ENCODE measurements at regions not wholly inside any gene's neighbourhood (a gene's known extent, or its start where the extent isn't known, plus 50 kb on each side); places are given as distances from the start of the nearest gene placed in this dataset.

DNA sequence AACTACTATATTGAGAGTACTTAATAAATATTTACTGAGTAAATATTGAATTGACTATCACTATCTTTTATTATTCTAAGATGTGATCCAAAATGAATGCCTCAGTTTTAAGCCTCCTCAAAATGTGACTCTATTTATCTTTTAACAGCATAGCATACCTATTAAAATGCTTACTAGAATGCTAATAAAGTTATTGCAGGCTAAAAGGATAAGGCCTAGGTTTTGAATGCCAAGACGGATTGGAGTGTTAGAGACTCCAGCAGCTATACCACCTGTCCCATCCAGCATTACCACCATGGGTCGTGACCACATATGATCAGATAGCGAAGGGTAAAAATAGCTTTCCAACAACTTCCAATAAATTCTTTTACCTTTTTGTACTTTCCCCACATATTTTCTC, 64.7 kb upstream of the MYRIP start:
- no peak for DNase-seq (ENCODE audit: low read depth in 2 of 3, low spot score in 1 of 3)

DNA sequence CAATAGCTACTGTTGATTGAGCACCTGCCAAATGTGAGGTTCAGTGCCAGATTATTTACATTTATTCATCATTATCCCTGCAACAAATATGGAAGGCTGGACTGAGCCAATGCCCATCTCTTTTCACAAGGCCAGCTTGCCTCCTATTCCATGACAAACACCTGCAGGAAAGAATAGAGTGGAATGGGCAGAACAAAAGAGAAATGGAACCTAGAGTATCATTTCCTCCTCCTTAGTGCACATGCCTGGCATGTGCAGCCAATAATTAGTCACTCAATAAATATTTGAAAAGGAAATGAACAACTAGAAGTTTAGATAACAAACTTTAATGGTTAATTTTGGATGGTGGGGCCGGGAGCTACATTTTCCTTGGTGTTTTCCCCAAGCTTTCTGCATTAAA, 61.4 kb upstream of the MYRIP start:
- DNase-seq (ENCODE audit: low read depth in 2 of 3, low spot score in 1 of 3): no peak

DNA sequence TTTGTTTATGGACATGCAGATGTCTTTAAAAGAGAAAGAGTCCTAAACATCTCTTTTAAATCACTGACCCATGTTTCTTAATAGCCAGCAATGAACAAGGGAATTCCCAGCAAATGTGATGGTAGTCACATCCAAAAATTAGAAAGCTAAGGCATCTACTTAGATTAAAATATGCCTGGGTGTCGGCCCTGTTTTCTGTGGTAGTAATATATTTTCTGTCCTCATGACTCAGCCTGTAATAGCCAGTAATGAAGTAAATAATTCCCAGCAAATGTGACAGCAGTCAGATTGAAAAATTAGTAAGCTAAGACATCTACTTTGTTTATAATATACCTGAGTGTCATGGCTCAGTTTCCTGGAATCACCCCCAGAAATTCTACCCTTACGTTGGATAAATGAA, 60.6 kb upstream of the MYRIP start:
- no peak for DNase-seq (ENCODE audit: low read depth in 2 of 3, low spot score in 1 of 3)

DNA sequence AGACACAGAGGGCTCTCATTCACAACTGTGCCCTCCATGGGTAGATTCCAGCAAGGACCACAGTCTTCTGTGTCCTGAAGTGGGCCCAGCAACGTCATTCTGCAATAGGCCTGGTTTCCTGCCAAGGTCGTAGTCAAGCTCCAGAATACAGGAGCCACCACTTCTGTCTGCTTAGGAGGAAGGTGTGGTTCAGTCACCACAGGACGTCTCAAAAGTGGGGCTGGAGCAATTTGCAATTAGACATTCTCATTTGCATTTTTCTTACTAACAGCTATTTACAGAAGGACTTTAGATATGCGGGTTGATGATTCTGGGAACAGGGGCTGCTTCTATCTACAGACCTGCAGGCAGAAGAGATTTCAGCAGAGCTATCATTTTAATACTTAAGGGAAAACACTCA, 58.7 kb upstream of the MYRIP start:
- no peak for DNase-seq (ENCODE audit: low read depth in 2 of 3, low spot score in 1 of 3)

DNA sequence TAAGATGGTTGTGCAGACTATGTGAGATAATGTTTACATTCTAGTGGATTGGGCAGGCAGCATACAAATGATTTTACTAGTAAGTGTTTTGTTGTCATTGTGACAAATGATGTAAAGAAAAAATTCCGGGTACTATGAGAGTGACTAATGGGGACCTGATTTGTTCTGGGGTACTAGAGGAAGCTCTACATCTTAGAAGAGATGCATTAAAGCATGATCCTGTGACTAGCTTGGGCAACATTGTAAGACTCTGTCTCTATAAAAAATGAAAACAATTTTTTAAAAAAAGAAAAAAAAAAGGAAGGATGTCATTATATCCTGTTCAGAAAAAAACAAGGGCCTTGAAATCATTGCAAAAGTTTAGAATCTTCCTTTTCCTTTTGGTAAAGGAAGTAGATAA, 58.1 kb upstream of the MYRIP start:
- DNase-seq (ENCODE audit: low read depth in 2 of 3, low spot score in 1 of 3): no peak

DNA sequence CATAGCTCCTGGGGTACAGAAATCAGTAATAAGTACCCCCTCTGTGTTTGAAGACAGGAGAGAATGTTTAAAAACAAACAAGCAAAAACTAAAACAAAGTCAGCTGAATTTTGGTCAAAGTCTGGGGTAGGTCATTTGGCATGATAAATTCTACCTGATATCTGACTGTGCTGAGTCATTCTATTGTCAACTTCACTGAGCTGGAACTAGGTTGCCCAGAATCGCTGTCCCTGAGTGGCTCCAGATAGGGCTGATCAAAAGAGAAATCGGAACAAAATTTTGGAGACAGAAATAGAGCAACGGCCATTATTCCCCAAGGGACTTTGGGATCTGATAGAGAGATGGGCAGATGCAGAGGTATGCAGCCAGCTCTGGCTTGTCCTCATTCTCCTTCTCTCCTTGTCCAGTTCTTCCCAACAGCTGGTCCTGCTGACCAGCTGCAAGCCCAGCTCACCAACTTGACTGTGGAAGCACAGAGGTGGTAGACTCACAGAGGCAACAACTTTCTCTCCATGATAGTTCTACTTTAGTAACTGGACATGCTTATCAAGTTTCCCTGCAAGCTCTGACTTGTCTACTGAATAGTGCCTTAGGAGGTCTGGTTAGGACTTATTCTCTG, 57.3 kb upstream of the MYRIP start:
- no peak for DNase-seq (ENCODE audit: low read depth in 2 of 3, low spot score in 1 of 3)

DNA sequence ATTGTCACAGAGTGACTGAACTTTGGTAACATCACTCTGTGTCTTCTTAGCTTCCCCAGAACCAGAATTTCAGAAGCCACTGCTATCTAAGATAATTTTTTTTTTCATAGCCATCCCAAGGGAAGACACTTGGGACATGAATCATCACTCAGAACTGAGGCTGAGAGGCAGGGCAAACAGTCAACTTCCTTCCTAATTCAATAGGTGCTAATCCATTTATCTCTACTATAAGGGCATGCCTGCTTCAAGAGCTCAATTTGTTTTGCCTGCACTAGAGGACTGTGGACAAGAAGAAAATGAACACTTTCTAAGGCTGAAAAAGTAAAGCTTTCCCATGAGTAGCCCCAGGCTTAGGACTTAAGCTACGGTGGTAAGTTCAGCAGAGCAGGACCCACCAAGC, 56.7 kb upstream of the MYRIP start:
- DNase-seq (ENCODE audit: low read depth in 2 of 3, low spot score in 1 of 3): no peak

DNA sequence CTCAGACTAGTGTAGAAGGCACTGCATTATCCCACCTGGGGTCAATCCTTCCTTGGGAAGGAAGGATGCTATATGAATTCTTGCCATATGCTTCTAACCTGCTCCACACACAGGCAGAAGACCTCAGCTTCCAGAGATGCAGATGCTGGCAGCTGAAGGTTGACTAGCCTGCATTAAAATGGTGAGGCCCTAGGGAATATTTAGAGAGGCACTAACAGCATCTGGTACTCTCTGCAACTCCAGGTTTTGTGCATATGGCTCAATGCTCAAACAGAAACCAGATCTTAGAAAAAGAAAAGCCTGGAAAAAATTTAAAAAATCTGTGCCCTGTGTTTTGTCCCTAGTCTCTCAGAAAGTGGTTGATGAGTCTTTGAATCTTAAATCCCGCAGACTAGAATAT, 56.0 kb upstream of the MYRIP start:
- no peak for DNase-seq (ENCODE audit: low read depth in 2 of 3, low spot score in 1 of 3)

DNA sequence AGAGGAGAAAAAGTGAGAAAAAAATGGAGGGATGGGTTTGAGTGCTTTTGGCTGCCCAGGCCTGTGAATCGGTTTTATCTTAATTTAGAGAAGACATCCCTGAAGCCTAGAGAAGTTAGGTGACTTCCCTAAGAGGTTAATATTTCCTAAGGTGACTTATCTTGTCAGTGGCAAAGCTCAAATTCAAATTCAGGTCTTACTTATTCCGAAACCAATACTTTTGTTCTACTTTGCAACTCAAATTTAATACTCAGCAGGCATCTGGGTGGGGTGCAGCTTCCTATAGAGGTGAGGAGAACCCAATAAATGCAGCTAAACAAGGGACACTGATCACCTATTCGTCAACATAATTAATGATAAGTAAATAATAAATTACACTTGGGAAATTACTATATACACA, 54.9 kb upstream of the MYRIP start:
- DNase-seq (ENCODE audit: low read depth in 2 of 3, low spot score in 1 of 3): no peak

DNA sequence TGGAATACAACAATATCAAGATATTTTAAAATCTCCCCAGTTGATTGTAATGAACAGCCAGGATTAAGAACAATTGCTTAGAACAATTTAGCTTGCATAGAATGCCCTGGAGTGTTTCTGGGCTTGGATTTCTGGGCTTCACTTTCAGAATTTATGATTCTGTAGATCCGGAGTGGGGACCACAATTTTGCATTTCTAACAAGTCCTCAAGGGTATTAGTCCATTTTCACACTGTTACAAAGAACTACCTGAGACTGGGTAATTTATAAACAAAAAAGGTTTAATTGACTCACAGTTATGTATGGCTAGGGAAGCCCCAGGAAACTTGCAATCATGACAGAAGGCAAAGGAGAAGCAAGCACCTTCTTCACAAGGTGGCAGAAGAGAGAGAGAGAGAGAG, 54.3 kb upstream of the MYRIP start:
- DNase-seq (ENCODE audit: low read depth in 2 of 3, low spot score in 1 of 3): no peak

DNA sequence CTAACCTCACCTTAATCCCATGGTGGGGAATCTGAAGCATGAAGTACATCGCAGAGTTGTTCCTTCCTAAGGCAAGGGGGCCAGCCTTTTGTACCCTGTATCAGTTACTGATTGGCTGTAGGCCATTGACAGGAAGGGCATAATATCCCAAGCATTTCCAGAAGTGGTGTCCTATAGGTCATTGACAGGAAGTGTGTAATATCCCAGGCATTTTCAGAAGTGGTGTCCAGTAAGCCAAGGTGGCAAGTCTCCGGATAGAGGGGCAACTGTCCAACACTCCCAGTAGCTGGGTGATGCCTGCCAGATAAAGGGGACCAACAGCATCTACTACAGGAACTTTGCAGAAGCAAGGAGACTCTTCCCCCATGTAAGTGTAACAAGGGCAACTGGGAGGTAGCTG, 52.1 kb upstream of the MYRIP start:
- no peak for DNase-seq (ENCODE audit: low read depth in 2 of 3, low spot score in 1 of 3)

All from stimulated activated CD4-positive, alpha-beta T cell treated with anti-CD3 and anti-CD28 coated beads, Interleukin-12 subunit alpha, Interleukin-12 subunit beta, amount 100 ng/mL, for 48 hours (primary cell).